Breast epithelium (tissue), 4 donors: ENCODE measurements at regions not wholly inside any gene's neighbourhood (a gene's known extent, or its start where the extent isn't known, plus 50 kb on each side); places are given as distances from the start of the nearest gene placed in this dataset.

Source experiments
- DNase-seq, 2 donors: peaks; one replicate each; pipeline ENCODE4 v3.0.0-alpha.2; 2019; ENCODE audit warnings: low spot score in 2 of 2
- H3K27ac ChIP-seq, 2 donors: fragments of 200-600 bp; sonication (generic) in 1 of 2; one replicate each; pipeline ENCODE4 v1.5.1; 2016 to 2019; ENCODE audit warnings: mild to moderate bottlenecking in 1 of 2
- H3K27me3 ChIP-seq, 2 donors: fragments of 200-600 bp; sonication (generic) in 1 of 2; one replicate each; pipeline versions ENCODE4 v1.5.1 to v1.6.0; 2017 to 2019; ENCODE audit warnings: control low read depth in 1 of 2, mild to moderate bottlenecking in 1 of 2
- H3K36me3 ChIP-seq: fragments of 200-600 bp; one replicate; pipeline ENCODE4 v1.5.1; 2019
- H3K4me1 ChIP-seq, 2 donors: fragments of 200-600 bp; sonication (generic); one replicate each; pipeline ENCODE4 v1.5.1; 2016 to 2019; ENCODE audit warnings: control low read depth in 1 of 2
- H3K4me3 ChIP-seq, 3 donors: fragments of 200-600 bp; sonication (generic); 1 replicate in 2 of 3; 2 replicates in 1 of 3; pipeline ENCODE4 v1.5.1; 2016 to 2019; ENCODE audit warnings: mild to moderate bottlenecking in 3 of 3, moderate library complexity in 2 of 3
- H3K9me3 ChIP-seq, 2 donors: fragments of 200-600 bp; sonication (generic) in 1 of 2; one replicate each; pipeline ENCODE4 v1.5.1; 2016 to 2019; ENCODE audit warnings: control low read depth in 1 of 2
- POLR2A ChIP-seq: fragments of 450-650 bp; IDR thresholded peaks from one replicate; pipeline ENCODE4 v1.6.1; 2016; ENCODE audit warnings: antibody characterized with exemption, mild to moderate bottlenecking, moderate library complexity
- POLR2AphosphoS5 ChIP-seq, 3 donors: sonication (generic); formaldehyde crosslinking; IDR thresholded peaks; one replicate each; pipeline ENCODE4 v1.6.1; 2017; ENCODE audit warnings: antibody characterized with exemption in 3 of 3
- intact Hi-C: fragments of 100-400 bp; cut with DNase I; formaldehyde crosslinking; loops from one replicate; pipeline ENCODE4 v1.15.1; 2023; ENCODE audit warnings: low total_unique reads
- TF ChIP-seq, protein P1 (sequence below), 3 donors: fragments of 450-650 bp; IDR thresholded peaks; one replicate each; pipeline ENCODE4 v1.5.1; 2016 to 2017; ENCODE audit warnings: antibody characterized with exemption in 3 of 3, mild to moderate bottlenecking in 3 of 3, moderate library complexity in 3 of 3

DNA sequence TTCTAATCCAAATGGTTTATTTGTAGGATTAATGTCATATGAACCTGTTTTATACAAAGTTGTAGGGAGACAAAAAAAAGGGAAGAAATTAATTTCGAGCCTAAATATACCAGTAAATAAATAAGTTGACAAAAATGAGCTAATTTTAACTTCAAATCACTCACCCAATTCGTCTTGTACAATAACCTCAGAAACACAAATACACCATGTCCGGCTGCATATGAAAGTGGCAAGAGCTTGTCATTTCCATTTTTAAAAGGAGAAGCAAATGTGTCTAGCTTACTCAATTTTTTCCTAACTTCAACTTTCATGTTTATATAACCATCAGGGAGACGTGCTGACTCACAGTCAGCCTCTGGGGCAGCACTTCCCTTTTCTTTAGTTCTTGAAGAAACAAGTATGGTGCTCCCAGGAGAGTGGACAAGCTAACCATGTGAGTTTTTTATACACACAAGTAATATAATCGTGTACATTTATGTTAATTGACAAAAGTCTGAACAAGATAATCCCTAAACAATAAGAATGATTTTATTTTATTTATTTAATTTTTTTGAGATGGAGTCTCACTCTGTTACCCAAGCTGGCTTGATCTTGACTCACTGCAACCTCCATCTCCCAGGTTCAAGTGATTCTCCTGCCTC lies 55.5 kb upstream of the SGK1 start:
- Histone ChIP-seq H3K27ac (no peak overlapping the region), H3K4me3 (no peak overlapping the region), H3K36me3 (no peaks in the 10 kb centered on the region), H3K4me1 (no peaks in the 10 kb centered on the region), H3K27me3 (no peaks in the 10 kb centered on the region), H3K9me3 (no peaks in the 10 kb centered on the region)
- DNase-seq: no peak
- intact Hi-C loops: no loop called here
- TF ChIP-seq POLR2AphosphoS5 (IDR thresholded peaks at IDR 0.05): no peak
- TF ChIP-seq, protein P1, sequence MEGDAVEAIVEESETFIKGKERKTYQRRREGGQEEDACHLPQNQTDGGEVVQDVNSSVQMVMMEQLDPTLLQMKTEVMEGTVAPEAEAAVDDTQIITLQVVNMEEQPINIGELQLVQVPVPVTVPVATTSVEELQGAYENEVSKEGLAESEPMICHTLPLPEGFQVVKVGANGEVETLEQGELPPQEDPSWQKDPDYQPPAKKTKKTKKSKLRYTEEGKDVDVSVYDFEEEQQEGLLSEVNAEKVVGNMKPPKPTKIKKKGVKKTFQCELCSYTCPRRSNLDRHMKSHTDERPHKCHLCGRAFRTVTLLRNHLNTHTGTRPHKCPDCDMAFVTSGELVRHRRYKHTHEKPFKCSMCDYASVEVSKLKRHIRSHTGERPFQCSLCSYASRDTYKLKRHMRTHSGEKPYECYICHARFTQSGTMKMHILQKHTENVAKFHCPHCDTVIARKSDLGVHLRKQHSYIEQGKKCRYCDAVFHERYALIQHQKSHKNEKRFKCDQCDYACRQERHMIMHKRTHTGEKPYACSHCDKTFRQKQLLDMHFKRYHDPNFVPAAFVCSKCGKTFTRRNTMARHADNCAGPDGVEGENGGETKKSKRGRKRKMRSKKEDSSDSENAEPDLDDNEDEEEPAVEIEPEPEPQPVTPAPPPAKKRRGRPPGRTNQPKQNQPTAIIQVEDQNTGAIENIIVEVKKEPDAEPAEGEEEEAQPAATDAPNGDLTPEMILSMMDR (IDR thresholded peaks at IDR 0.05): no peak
- TF ChIP-seq POLR2A: no peak

DNA sequence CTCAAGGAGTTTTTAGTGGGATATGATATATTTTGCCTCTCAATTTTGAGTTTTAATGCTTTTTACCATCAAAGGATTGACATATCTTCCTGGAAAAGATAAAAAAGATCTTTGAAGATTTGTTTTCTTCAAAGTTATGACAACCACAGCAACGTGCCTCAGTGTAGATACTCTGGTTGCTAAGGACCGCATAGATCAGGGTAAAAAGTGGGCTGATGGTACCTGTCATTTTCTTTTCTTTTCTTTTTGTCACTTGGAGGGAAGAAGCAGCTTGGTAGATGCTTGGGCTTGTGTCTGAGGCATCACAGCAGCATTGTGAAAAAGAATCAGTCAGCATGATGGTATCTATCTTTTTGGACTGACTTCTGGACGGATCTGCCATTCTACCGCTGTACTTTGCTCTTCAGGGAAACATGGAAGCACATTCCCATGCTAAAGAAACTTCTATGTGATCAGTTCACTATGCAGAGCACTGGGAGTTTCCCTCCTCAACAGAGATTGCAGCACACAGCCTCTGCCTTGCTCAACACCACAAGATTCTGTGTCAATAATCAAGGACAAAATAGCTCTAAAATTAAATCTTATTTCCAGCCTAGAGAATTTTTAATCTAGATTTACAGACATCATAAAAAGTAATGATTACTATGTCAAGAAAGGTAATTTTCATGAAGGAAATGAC lies 54.8 kb upstream of the SGK1 start:
- intact Hi-C loops: no loop called here
- no peaks in the 10 kb centered on the region for H3K36me3 ChIP-seq
- no peaks in the 10 kb centered on the region for H3K4me1 ChIP-seq
- H3K27me3 ChIP-seq: no peaks in the 10 kb centered on the region
- DNase-seq: no peak
- H3K4me3 ChIP-seq: no peak overlapping the region
- TF ChIP-seq POLR2AphosphoS5 (IDR thresholded peaks at IDR 0.05) (no peak), POLR2A (no peak)
- TF ChIP-seq, protein P1 (IDR thresholded peaks at IDR 0.05): no peak
- H3K27ac ChIP-seq: no peak overlapping the region
- H3K9me3 ChIP-seq: no peaks in the 10 kb centered on the region

DNA sequence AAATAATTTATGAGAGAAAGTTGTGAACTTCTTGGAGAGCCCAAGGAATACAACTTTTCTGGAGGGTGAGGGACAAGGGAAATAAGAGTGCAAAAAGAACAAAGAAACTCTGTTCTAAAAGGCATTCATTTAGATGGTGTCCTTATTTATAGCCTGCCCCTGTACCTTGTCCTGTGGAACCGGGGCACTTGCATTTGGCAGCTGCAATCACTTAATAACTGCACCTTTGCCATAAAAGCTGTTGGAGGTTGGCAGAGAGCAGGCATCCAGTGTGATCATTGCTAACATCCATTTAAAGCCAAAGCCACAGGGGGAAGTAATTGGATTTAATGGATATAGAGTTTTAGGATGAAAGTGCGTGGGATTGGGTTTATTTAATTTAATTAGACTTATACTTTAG lies 50.8 kb upstream of the SGK1 start:
- intact Hi-C loops: no loop called here
- no peaks in the 10 kb centered on the region for H3K9me3 ChIP-seq
- no peaks in the 10 kb centered on the region for H3K27me3 ChIP-seq
- no peak overlapping the region for H3K4me3 ChIP-seq
- no peak for DNase-seq
- H3K4me1 ChIP-seq: no peaks in the 10 kb centered on the region
- no peak overlapping the region for H3K27ac ChIP-seq
- no peak for TF ChIP-seq POLR2AphosphoS5 (IDR thresholded peaks at IDR 0.05)
- TF ChIP-seq, protein P1 (IDR thresholded peaks at IDR 0.05): no peak
- TF ChIP-seq POLR2A: no peak
- no peaks in the 10 kb centered on the region for H3K36me3 ChIP-seq
